Prostate gland (tissue), 2 donors: ENCODE measurements at regions not wholly inside any gene's neighbourhood (a gene's known extent, or its start where the extent isn't known, plus 50 kb on each side); places are given as distances from the start of the nearest gene placed in this dataset.

Source experiments
- DNase-seq: peaks from one replicate; pipeline ENCODE4 v3.0.0-alpha.2; 2019; ENCODE audit warnings: low spot score
- H3K27ac ChIP-seq, 2 donors: fragments of 200-600 bp; sonication (generic); 2 replicates each; pipeline ENCODE4 v1.5.1; 2017 to 2019
- H3K27me3 ChIP-seq: fragments of 200-600 bp; sonication (generic); replicated peaks from 2 replicates; pipeline ENCODE4 v1.5.1; 2019; ENCODE audit not compliant: insufficient read depth
- H3K36me3 ChIP-seq, 2 donors: fragments of 200-600 bp; sonication (generic); 1 replicate in 1 of 2; 2 replicates in 1 of 2; pipeline versions ENCODE4 v1.5.1 to v1.8.1; 2017 to 2019
- H3K4me1 ChIP-seq: fragments of 200-600 bp; sonication (generic); replicated peaks from 2 replicates; pipeline ENCODE4 v1.5.1; 2019
- H3K4me3 ChIP-seq, 2 donors: fragments of 200-600 bp; sonication (generic); 2 replicates each; pipeline ENCODE4 v1.5.1; 2017 to 2019
- H3K9me3 ChIP-seq: fragments of 200-600 bp; sonication (generic); 2 replicates; pipeline ENCODE4 v1.5.1; 2017
- POLR2A ChIP-seq: fragments of 450-650 bp; IDR thresholded peaks from one replicate; pipeline ENCODE4 v1.6.1; 2016; ENCODE audit warnings: antibody characterized with exemption, mild to moderate bottlenecking
- POLR2AphosphoS5 ChIP-seq: sonication (generic); formaldehyde crosslinking; IDR thresholded peaks from one replicate; pipeline ENCODE4 v1.6.1; 2017; ENCODE audit warnings: antibody characterized with exemption
- WGBS: methylation state at CpG from one replicate; pipeline ENCODE4 v1.1.5; 2018; 5-methylcytosine and 5-hydroxymethylcytosine counted together
- intact Hi-C: fragments of 100-400 bp; cut with DNase I; formaldehyde crosslinking; loops from one replicate; pipeline ENCODE4 v1.14.2; 2022
- TF ChIP-seq, protein P1 (sequence below), 4 experiments: fragments of 200-600 bp in 2 of 4; fragments of 450-650 bp in 2 of 4; sonication (generic) in 2 of 4; IDR thresholded peaks; 1 replicate in 3 of 4; 2 replicates in 1 of 4; pipeline ENCODE4 v1.5.1; 2016 to 2019; ENCODE audit warnings: antibody characterized with exemption in 4 of 4, mild to moderate bottlenecking in 2 of 4, moderate library complexity in 2 of 4

GRCh38 chr4:18454349-18454748, 432.8 kb upstream of the LCORL start:
- H3K9me3 ChIP-seq: no peaks in the 10 kb centered on the region
- TF ChIP-seq POLR2AphosphoS5: no peak
- TF ChIP-seq, protein P1, sequence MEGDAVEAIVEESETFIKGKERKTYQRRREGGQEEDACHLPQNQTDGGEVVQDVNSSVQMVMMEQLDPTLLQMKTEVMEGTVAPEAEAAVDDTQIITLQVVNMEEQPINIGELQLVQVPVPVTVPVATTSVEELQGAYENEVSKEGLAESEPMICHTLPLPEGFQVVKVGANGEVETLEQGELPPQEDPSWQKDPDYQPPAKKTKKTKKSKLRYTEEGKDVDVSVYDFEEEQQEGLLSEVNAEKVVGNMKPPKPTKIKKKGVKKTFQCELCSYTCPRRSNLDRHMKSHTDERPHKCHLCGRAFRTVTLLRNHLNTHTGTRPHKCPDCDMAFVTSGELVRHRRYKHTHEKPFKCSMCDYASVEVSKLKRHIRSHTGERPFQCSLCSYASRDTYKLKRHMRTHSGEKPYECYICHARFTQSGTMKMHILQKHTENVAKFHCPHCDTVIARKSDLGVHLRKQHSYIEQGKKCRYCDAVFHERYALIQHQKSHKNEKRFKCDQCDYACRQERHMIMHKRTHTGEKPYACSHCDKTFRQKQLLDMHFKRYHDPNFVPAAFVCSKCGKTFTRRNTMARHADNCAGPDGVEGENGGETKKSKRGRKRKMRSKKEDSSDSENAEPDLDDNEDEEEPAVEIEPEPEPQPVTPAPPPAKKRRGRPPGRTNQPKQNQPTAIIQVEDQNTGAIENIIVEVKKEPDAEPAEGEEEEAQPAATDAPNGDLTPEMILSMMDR (IDR thresholded peaks at IDR 0.05): no peak
- no peak for TF ChIP-seq POLR2A
- intact Hi-C loops: no loop called here
- 24% methylated on average over 3 of the region's 3 CpGs for WGBS
- H3K27me3 ChIP-seq: no peaks in the 10 kb centered on the region
- H3K27ac ChIP-seq: no peak overlapping the region
- H3K36me3 ChIP-seq: no peaks in the 10 kb centered on the region
- no peak overlapping the region for H3K4me3 ChIP-seq
- H3K4me1 ChIP-seq: no peaks in the 10 kb centered on the region
- no peak for DNase-seq

DNA sequence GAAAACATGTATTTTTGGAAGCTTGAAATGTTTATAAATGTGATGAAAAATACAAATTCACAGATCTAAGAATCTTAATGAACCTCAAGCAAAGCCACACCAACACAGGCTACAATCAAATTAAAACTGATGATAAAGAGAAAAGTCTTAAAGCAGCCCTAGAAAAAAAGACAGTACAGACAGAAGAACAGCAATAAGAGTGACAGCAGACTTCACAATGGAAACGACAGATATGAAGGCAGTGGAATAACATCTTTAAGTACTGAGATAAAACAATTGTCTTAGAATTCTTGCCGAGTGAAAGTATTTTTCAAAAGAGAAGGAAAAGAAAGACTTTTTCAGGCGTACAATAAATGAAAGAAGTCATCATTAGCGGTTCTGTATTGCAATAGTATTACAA, 423.6 kb upstream of the LCORL start:
- TF ChIP-seq POLR2AphosphoS5 (no peak), POLR2A (no peak)
- TF ChIP-seq, protein P1 (IDR thresholded peaks at IDR 0.05): no peak
- DNase-seq: no peak
- no peak overlapping the region for H3K4me3 ChIP-seq
- H3K27ac ChIP-seq: no peak overlapping the region
- H3K4me1 ChIP-seq: no peaks in the 10 kb centered on the region
- no peaks in the 10 kb centered on the region for H3K9me3 ChIP-seq
- H3K36me3 ChIP-seq: no peaks in the 10 kb centered on the region
- WGBS: 97% methylated on average over 4 of the region's 4 CpGs
- intact Hi-C loops: no loop called here
- H3K27me3 ChIP-seq: no peaks in the 10 kb centered on the region

- H3K9me3 ChIP-seq: no peaks in the 10 kb centered on the region
- H3K4me1 ChIP-seq: no peaks in the 10 kb centered on the region
- no peak for DNase-seq
- no peak overlapping the region for H3K27ac ChIP-seq
- H3K4me3 ChIP-seq: no peak overlapping the region
- no peaks in the 10 kb centered on the region for H3K27me3 ChIP-seq
- 97% methylated on average over 3 of the region's 3 CpGs for WGBS
- TF ChIP-seq, protein P1 (IDR thresholded peaks at IDR 0.05): no peak
- TF ChIP-seq POLR2A (no peak), POLR2AphosphoS5 (no peak)
- intact Hi-C loops: no loop called here
- H3K36me3 ChIP-seq: no peaks in the 10 kb centered on the region
These were observed 422.7 kb upstream of the LCORL start for GRCh38 chr4:18444206-18444605.

GRCh38 chr4:18442957-18443356, 421.4 kb upstream of the LCORL start:
- TF ChIP-seq POLR2AphosphoS5 (no peak), POLR2A (no peak)
- TF ChIP-seq, protein P1 (IDR thresholded peaks at IDR 0.05): no peak
- Histone ChIP-seq H3K36me3 (no peaks in the 10 kb centered on the region), H3K4me1 (no peaks in the 10 kb centered on the region), H3K4me3 (no peak overlapping the region), H3K9me3 (no peaks in the 10 kb centered on the region), H3K27ac (no peak overlapping the region), H3K27me3 (no peaks in the 10 kb centered on the region)
- WGBS: 64% methylated on average over 1 of the region's 1 CpG
- intact Hi-C loops: no loop called here
- DNase-seq: no peak

- intact Hi-C loops: no loop called here
- no peak for DNase-seq
- H3K27me3 ChIP-seq: no peaks in the 10 kb centered on the region
- H3K9me3 ChIP-seq: no peaks in the 10 kb centered on the region
- no peaks in the 10 kb centered on the region for H3K36me3 ChIP-seq
- H3K27ac ChIP-seq: no peak overlapping the region
- H3K4me3 ChIP-seq: no peak overlapping the region
- TF ChIP-seq POLR2AphosphoS5: no peak
- TF ChIP-seq, protein P1 (IDR thresholded peaks at IDR 0.05): no peak
- TF ChIP-seq POLR2A: no peak
- WGBS: 85% methylated on average over 2 of the region's 2 CpGs
- no peaks in the 10 kb centered on the region for H3K4me1 ChIP-seq
These were observed 420.1 kb upstream of the LCORL start for GRCh38 chr4:18441676-18442075.
